ENCODE measurements at regions not wholly inside any gene's neighbourhood (a gene's known extent, or its start where the extent isn't known, plus 50 kb on each side); places are given as distances from the start of the nearest gene placed in this dataset.

GRCh38 chr14:98799891-98800290 lies 472.1 kb downstream of the BCL11B start:
- TF ChIP-seq CTCF (IDR thresholded peaks at IDR 0.05; ENCODE audit: poor library complexity, severe bottlenecking): no peak
- TF ChIP-seq TAF1 (IDR thresholded peaks at IDR 0.05; ENCODE audit: low read depth): no peak
- no peak for TF ChIP-seq SMC3 (conservative IDR thresholded peaks at IDR 0.05; ENCODE audit: poor library complexity)
- TF ChIP-seq POLR2AphosphoS5 (IDR thresholded peaks at IDR 0.05): no peak
- no peak for TF ChIP-seq EZH2 (IDR thresholded peaks at IDR 0.05; ENCODE audit: borderline replicate concordance, insufficient read depth, low read length, poor library complexity, severe bottlenecking)
- TF ChIP-seq EP300 (conservative IDR thresholded peaks at IDR 0.05; ENCODE audit: poor library complexity, severe bottlenecking): no peak
- no peak for TF ChIP-seq MXI1 (conservative IDR thresholded peaks at IDR 0.05; ENCODE audit: poor library complexity, severe bottlenecking)
- no peak for TF ChIP-seq RAD21 (conservative IDR thresholded peaks at IDR 0.05)

All from neural cell (in vitro differentiated cells).